ENCODE measurements at regions not wholly inside any gene's neighbourhood (a gene's known extent, or its start where the extent isn't known, plus 50 kb on each side); places are given as distances from the start of the nearest gene placed in this dataset.

- TF ChIP-seq POLR2A (IDR thresholded peaks at IDR 0.05) (no peak), CTCF (IDR thresholded peaks at IDR 0.05) (no peak), EP300 (IDR thresholded peaks at IDR 0.05) (no peak)
These were observed 354.8 kb upstream of the SOX5 start for GRCh38 chr12:24304285-24304684.

Data from stomach (tissue), 4 donors.